ENCODE measurements at regions not wholly inside any gene's neighbourhood (a gene's known extent, or its start where the extent isn't known, plus 50 kb on each side); places are given as distances from the start of the nearest gene placed in this dataset.

- Histone ChIP-seq H3K4me3 (ENCODE audit: low read length) (no peak overlapping the region), H3K4me1 (ENCODE audit: control insufficient read depth, low read depth, low read length) (no peaks in the 10 kb centered on the region), H2BK120ac (ENCODE audit: low read depth, low read length) (no peak overlapping the region), H2AK5ac (ENCODE audit: low read length) (no peak overlapping the region), H3K27me3 (ENCODE audit: insufficient read depth, low read length, poor library complexity) (peaks cover 2% of the 10 kb centered on the region), H3K4ac (ENCODE audit: low read depth, low read length) (no peak overlapping the region), H3K79me1 (ENCODE audit: low read length) (no peaks in the 10 kb centered on the region), H3K36me3 (ENCODE audit: control insufficient read depth, insufficient read depth, low read length) (no peaks in the 10 kb centered on the region), H2BK15ac (replicated peaks; ENCODE audit: low read depth) (no peak overlapping the region), H3K18ac (ENCODE audit: low read length) (no peak overlapping the region), H3K9ac (ENCODE audit: low read length) (no peak overlapping the region), H2BK5ac (ENCODE audit: low read length) (no peak overlapping the region), H3K56ac (ENCODE audit: low read length) (no peak overlapping the region), H4K8ac (ENCODE audit: low read depth, low read length) (no peak overlapping the region), H3K4me2 (ENCODE audit: low read length) (no peak overlapping the region), H3K23ac (ENCODE audit: low read length) (no peak overlapping the region), H3K27ac (ENCODE audit: low read depth, low read length) (no peak overlapping the region), H3K79me2 (ENCODE audit: control insufficient read depth, insufficient read depth, low read length) (no peaks in the 10 kb centered on the region), H4K5ac (ENCODE audit: low read length) (no peak overlapping the region)
- DNase-seq: no peak
- WGBS (ENCODE audit: extremely low coverage, insufficient coverage, low lambda C conversion rate): no CpG with 5 or more reads among the region's 9 CpGs
Measured at GRCh38 chr3:76509179-76509830, 530.6 kb upstream of the ROBO2 start.

GRCh38 chr3:76514836-76515235, 525.1 kb upstream of the ROBO2 start:
- H3K4me3 ChIP-seq (ENCODE audit: low read length): no peak overlapping the region
- no peak overlapping the region for H3K9ac ChIP-seq (ENCODE audit: low read length)
- H3K4ac ChIP-seq (ENCODE audit: low read depth, low read length): no peak overlapping the region
- H2BK120ac ChIP-seq (ENCODE audit: low read depth, low read length): no peak overlapping the region
- no peak overlapping the region for H3K56ac ChIP-seq (ENCODE audit: low read length)
- H3K79me1 ChIP-seq (ENCODE audit: low read length): no peaks in the 10 kb centered on the region
- H3K36me3 ChIP-seq (ENCODE audit: control insufficient read depth, insufficient read depth, low read length): no peaks in the 10 kb centered on the region
- no peak overlapping the region for H4K5ac ChIP-seq (ENCODE audit: low read length)
- no peaks in the 10 kb centered on the region for H3K4me1 ChIP-seq (ENCODE audit: control insufficient read depth, low read depth, low read length)
- H3K4me2 ChIP-seq (ENCODE audit: low read length): no peak overlapping the region
- H2BK15ac ChIP-seq (replicated peaks; ENCODE audit: low read depth): no peak overlapping the region
- no peaks in the 10 kb centered on the region for H3K27me3 ChIP-seq (ENCODE audit: insufficient read depth, low read length, poor library complexity)
- H3K79me2 ChIP-seq (ENCODE audit: control insufficient read depth, insufficient read depth, low read length): no peaks in the 10 kb centered on the region
- H3K18ac ChIP-seq (ENCODE audit: low read length): no peak overlapping the region
- H3K27ac ChIP-seq (ENCODE audit: low read depth, low read length): no peak overlapping the region
- no peak overlapping the region for H3K23ac ChIP-seq (ENCODE audit: low read length)
- no peak for DNase-seq
- H2BK5ac ChIP-seq (ENCODE audit: low read length): no peak overlapping the region
- no peak overlapping the region for H4K8ac ChIP-seq (ENCODE audit: low read depth, low read length)
- no peak overlapping the region for H2AK5ac ChIP-seq (ENCODE audit: low read length)

DNA sequence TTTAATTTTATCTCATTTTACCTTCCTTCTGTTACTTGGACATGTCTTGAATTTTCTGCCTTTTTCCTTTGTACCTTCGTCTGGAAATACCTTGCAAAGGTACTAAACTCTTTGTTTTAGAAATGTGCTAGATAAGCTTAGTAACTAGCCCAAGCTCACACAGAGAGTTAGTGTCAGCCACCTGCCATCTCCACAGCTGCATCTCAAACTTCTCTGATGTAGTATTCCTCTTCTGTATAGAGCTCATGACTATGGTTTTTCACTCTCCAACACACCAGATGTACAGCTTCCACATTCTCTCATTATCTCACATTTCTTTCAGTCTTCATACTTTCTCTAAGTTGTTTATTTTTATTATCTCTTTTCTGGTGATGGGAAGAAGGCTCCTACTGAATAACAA, 516.6 kb upstream of the ROBO2 start:
- H3K27ac ChIP-seq (ENCODE audit: low read depth, low read length): no peak overlapping the region
- H2AK5ac ChIP-seq (ENCODE audit: low read length): no peak overlapping the region
- no peak overlapping the region for H3K4me2 ChIP-seq (ENCODE audit: low read length)
- H3K23ac ChIP-seq (ENCODE audit: low read length): no peak overlapping the region
- no peak overlapping the region for H2BK15ac ChIP-seq (replicated peaks; ENCODE audit: low read depth)
- no peak overlapping the region for H3K56ac ChIP-seq (ENCODE audit: low read length)
- no peaks in the 10 kb centered on the region for H3K79me2 ChIP-seq (ENCODE audit: control insufficient read depth, insufficient read depth, low read length)
- H3K4me1 ChIP-seq (ENCODE audit: control insufficient read depth, low read depth, low read length): no peaks in the 10 kb centered on the region
- H2BK120ac ChIP-seq (ENCODE audit: low read depth, low read length): no peak overlapping the region
- H3K79me1 ChIP-seq (ENCODE audit: low read length): no peaks in the 10 kb centered on the region
- no peak overlapping the region for H2BK5ac ChIP-seq (ENCODE audit: low read length)
- no peak overlapping the region for H3K4ac ChIP-seq (ENCODE audit: low read depth, low read length)
- no peak overlapping the region for H3K9ac ChIP-seq (ENCODE audit: low read length)
- WGBS (ENCODE audit: extremely low coverage, insufficient coverage, low lambda C conversion rate): no CpG with 5 or more reads among the region's 1 CpG
- no peak for DNase-seq
- H3K4me3 ChIP-seq (ENCODE audit: low read length): no peak overlapping the region
- no peak overlapping the region for H4K8ac ChIP-seq (ENCODE audit: low read depth, low read length)
- H3K27me3 ChIP-seq (ENCODE audit: insufficient read depth, low read length, poor library complexity): no peaks in the 10 kb centered on the region
- no peaks in the 10 kb centered on the region for H3K36me3 ChIP-seq (ENCODE audit: control insufficient read depth, insufficient read depth, low read length)
- no peak overlapping the region for H3K18ac ChIP-seq (ENCODE audit: low read length)
- no peak overlapping the region for H4K5ac ChIP-seq (ENCODE audit: low read length)

DNA sequence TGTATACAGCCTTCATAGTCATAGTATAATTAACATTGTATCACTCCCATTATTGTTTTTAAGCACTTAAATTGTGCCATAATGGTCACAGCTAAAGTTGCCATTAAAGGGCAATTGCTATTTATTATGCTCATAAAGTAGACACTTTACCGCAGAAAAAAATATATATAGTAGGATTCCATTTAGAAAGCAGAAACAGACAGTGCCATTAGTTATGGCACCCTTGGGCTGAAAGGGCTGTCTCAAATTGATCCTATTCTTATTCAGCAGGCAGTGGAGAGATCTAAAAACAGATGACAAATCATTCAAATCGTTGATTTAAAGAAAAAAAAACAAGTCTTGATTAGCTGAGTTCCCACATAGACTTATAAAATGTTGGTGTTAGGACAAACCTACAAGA, 514.2 kb upstream of the ROBO2 start:
- no peak overlapping the region for H2BK15ac ChIP-seq (replicated peaks; ENCODE audit: low read depth)
- no peak overlapping the region for H4K5ac ChIP-seq (ENCODE audit: low read length)
- H3K79me2 ChIP-seq (ENCODE audit: control insufficient read depth, insufficient read depth, low read length): no peaks in the 10 kb centered on the region
- no peak overlapping the region for H3K56ac ChIP-seq (ENCODE audit: low read length)
- no peak overlapping the region for H3K4me2 ChIP-seq (ENCODE audit: low read length)
- DNase-seq: no peak
- WGBS (ENCODE audit: extremely low coverage, insufficient coverage, low lambda C conversion rate): no CpG with 5 or more reads among the region's 2 CpGs
- H3K4me3 ChIP-seq (ENCODE audit: low read length): no peak overlapping the region
- no peaks in the 10 kb centered on the region for H3K4me1 ChIP-seq (ENCODE audit: control insufficient read depth, low read depth, low read length)
- no peak overlapping the region for H2BK5ac ChIP-seq (ENCODE audit: low read length)
- no peak overlapping the region for H4K8ac ChIP-seq (ENCODE audit: low read depth, low read length)
- H3K27me3 ChIP-seq (ENCODE audit: insufficient read depth, low read length, poor library complexity): no peaks in the 10 kb centered on the region
- no peak overlapping the region for H2AK5ac ChIP-seq (ENCODE audit: low read length)
- H3K79me1 ChIP-seq (ENCODE audit: low read length): no peaks in the 10 kb centered on the region
- no peak overlapping the region for H3K27ac ChIP-seq (ENCODE audit: low read depth, low read length)
- no peak overlapping the region for H3K9ac ChIP-seq (ENCODE audit: low read length)
- no peaks in the 10 kb centered on the region for H3K36me3 ChIP-seq (ENCODE audit: control insufficient read depth, insufficient read depth, low read length)
- H3K23ac ChIP-seq (ENCODE audit: low read length): no peak overlapping the region
- no peak overlapping the region for H3K18ac ChIP-seq (ENCODE audit: low read length)
- H3K4ac ChIP-seq (ENCODE audit: low read depth, low read length): no peak overlapping the region
- H2BK120ac ChIP-seq (ENCODE audit: low read depth, low read length): no peak overlapping the region

- no peaks in the 10 kb centered on the region for H3K36me3 ChIP-seq (ENCODE audit: control insufficient read depth, insufficient read depth, low read length)
- H2BK120ac ChIP-seq (ENCODE audit: low read depth, low read length): no peak overlapping the region
- H3K4me2 ChIP-seq (ENCODE audit: low read length): no peak overlapping the region
- H2BK15ac ChIP-seq (replicated peaks; ENCODE audit: low read depth): no peak overlapping the region
- no peak overlapping the region for H3K23ac ChIP-seq (ENCODE audit: low read length)
- H2BK5ac ChIP-seq (ENCODE audit: low read length): no peak overlapping the region
- DNase-seq: no peak
- no peaks in the 10 kb centered on the region for H3K79me2 ChIP-seq (ENCODE audit: control insufficient read depth, insufficient read depth, low read length)
- no peak overlapping the region for H2AK5ac ChIP-seq (ENCODE audit: low read length)
- H3K56ac ChIP-seq (ENCODE audit: low read length): no peak overlapping the region
- H3K4ac ChIP-seq (ENCODE audit: low read depth, low read length): no peak overlapping the region
- no peak overlapping the region for H4K8ac ChIP-seq (ENCODE audit: low read depth, low read length)
- H3K18ac ChIP-seq (ENCODE audit: low read length): no peak overlapping the region
- H3K4me3 ChIP-seq (ENCODE audit: low read length): no peak overlapping the region
- H4K5ac ChIP-seq (ENCODE audit: low read length): no peak overlapping the region
- H3K4me1 ChIP-seq (ENCODE audit: control insufficient read depth, low read depth, low read length): no peaks in the 10 kb centered on the region
- no peaks in the 10 kb centered on the region for H3K27me3 ChIP-seq (ENCODE audit: insufficient read depth, low read length, poor library complexity)
- no peaks in the 10 kb centered on the region for H3K79me1 ChIP-seq (ENCODE audit: low read length)
- H3K9ac ChIP-seq (ENCODE audit: low read length): no peak overlapping the region
- H3K27ac ChIP-seq (ENCODE audit: low read depth, low read length): no peak overlapping the region
Measured at GRCh38 chr3:76527773-76528172, 512.1 kb upstream of the ROBO2 start.

DNA sequence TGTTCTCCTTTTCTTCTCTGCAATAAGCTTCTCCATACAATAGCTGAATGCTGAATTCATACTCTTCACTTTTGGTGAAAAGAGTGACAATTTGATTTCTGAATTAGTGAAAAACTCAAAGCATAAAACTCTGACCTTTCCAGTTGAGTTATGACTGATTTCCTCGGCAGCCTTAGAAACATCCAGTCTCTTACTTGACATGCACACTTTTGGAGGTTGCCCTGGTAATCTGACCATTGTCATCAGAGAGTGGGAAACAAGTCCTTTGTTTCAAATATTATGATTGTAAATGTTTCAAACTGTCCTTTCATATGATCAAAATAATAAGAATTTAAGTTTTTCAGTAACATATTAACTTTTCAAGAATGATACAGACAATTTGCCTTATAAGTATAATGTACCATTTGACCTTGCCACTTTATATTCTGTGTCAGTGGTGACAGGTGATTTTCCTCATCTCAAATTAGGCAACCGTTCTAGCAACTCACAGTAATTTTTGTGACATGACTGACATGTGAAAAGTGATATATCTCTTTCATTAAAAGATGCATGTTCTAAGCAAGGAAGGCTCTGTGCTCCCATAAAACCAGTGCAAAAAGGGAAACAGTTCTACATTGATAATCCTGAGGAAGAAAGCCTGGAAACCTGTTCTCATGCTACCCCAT, 507.6 kb upstream of the ROBO2 start:
- no peak overlapping the region for H3K23ac ChIP-seq (ENCODE audit: low read length)
- H3K79me2 ChIP-seq (ENCODE audit: control insufficient read depth, insufficient read depth, low read length): no peaks in the 10 kb centered on the region
- H3K18ac ChIP-seq (ENCODE audit: low read length): no peak overlapping the region
- no peak overlapping the region for H3K9ac ChIP-seq (ENCODE audit: low read length)
- no peaks in the 10 kb centered on the region for H3K36me3 ChIP-seq (ENCODE audit: control insufficient read depth, insufficient read depth, low read length)
- H3K4me1 ChIP-seq (ENCODE audit: control insufficient read depth, low read depth, low read length): no peaks in the 10 kb centered on the region
- no peak overlapping the region for H2BK15ac ChIP-seq (replicated peaks; ENCODE audit: low read depth)
- H3K4ac ChIP-seq (ENCODE audit: low read depth, low read length): no peak overlapping the region
- no peaks in the 10 kb centered on the region for H3K27me3 ChIP-seq (ENCODE audit: insufficient read depth, low read length, poor library complexity)
- H3K4me2 ChIP-seq (ENCODE audit: low read length): no peak overlapping the region
- no peak for DNase-seq
- no peak overlapping the region for H2BK5ac ChIP-seq (ENCODE audit: low read length)
- no peak overlapping the region for H4K8ac ChIP-seq (ENCODE audit: low read depth, low read length)
- H3K79me1 ChIP-seq (ENCODE audit: low read length): no peaks in the 10 kb centered on the region
- H3K27ac ChIP-seq (ENCODE audit: low read depth, low read length): no peak overlapping the region
- H3K4me3 ChIP-seq (ENCODE audit: low read length): no peak overlapping the region
- H4K5ac ChIP-seq (ENCODE audit: low read length): no peak overlapping the region
- WGBS (ENCODE audit: extremely low coverage, insufficient coverage, low lambda C conversion rate): no CpG with 5 or more reads among the region's 2 CpGs
- H3K56ac ChIP-seq (ENCODE audit: low read length): no peak overlapping the region
- no peak overlapping the region for H2AK5ac ChIP-seq (ENCODE audit: low read length)
- no peak overlapping the region for H2BK120ac ChIP-seq (ENCODE audit: low read depth, low read length)

All from mesendoderm (in vitro differentiated cells).